ENCODE measurements at regions not wholly inside any gene's neighbourhood (a gene's known extent, or its start where the extent isn't known, plus 50 kb on each side); places are given as distances from the start of the nearest gene placed in this dataset.

GRCh38 chr12:25812295-25812694 lies 146.2 kb upstream of the RASSF8 start:
- Mint-ChIP-seq H3K27me3 (no peaks in the 10 kb centered on the region), H3K27ac (no peak overlapping the region), H3K9me3 (peaks cover 0 to 15% (median 2%) of the 10 kb centered on the region in 8 donors), H3K4me3 (no peak overlapping the region), H3K4me1 (peaks cover 0 to 3% (median 0%) of the 10 kb centered on the region in 4 donors), H3K36me3 (no peaks in the 10 kb centered on the region)
- Histone ChIP-seq H3K27me3 (ENCODE audit: insufficient read depth, low read length) (no peaks in the 10 kb centered on the region), H3K4me3 (ENCODE audit: low read length in 2 of 2) (no peak overlapping the region), H3K4me1 (ENCODE audit: insufficient read depth, low read length) (no peaks in the 10 kb centered on the region), H3K36me3 (ENCODE audit: insufficient read depth, low read length) (no peaks in the 10 kb centered on the region), H3K9me3 (ENCODE audit: control insufficient read depth in 1 of 2, low read length in 2 of 2) (no peaks in the 10 kb centered on the region), H3K27ac (ENCODE audit: low read depth, low read length) (no peak overlapping the region)
- CTCF ChIA-PET (ENCODE audit: partially characterized antibody): no interaction called here
- intact Hi-C loops (cut with micrococcal nuclease): no loop called here
- no peak for DNase-seq
- POLR2A ChIA-PET (ENCODE audit: partially characterized antibody): no interaction called here

- POLR2A ChIA-PET (ENCODE audit: partially characterized antibody): no interaction called here
- no peak for DNase-seq
- Mint-ChIP-seq H3K4me3 (no peak overlapping the region), H3K36me3 (no peaks in the 10 kb centered on the region), H3K27me3 (no peaks in the 10 kb centered on the region), H3K27ac (no peak overlapping the region), H3K9me3 (peaks cover 0 to 5% (median under 1%) of the 10 kb centered on the region in 8 donors), H3K4me1 (peaks cover 0 to 3% (median 0%) of the 10 kb centered on the region in 4 donors)
- no peaks in the 10 kb centered on the region for H3K27me3 ChIP-seq (ENCODE audit: insufficient read depth, low read length)
- H3K4me3 ChIP-seq (ENCODE audit: low read length in 2 of 2): no peak overlapping the region
- no peak overlapping the region for H3K27ac ChIP-seq (ENCODE audit: low read depth, low read length)
- H3K9me3 ChIP-seq (ENCODE audit: control insufficient read depth in 1 of 2, low read length in 2 of 2): no peaks in the 10 kb centered on the region
- CTCF ChIA-PET (ENCODE audit: partially characterized antibody): no interaction called here
- no peaks in the 10 kb centered on the region for H3K4me1 ChIP-seq (ENCODE audit: insufficient read depth, low read length)
- intact Hi-C loops (cut with micrococcal nuclease): no loop called here
- H3K36me3 ChIP-seq (ENCODE audit: insufficient read depth, low read length): no peaks in the 10 kb centered on the region
These were observed 144.6 kb upstream of the RASSF8 start for GRCh38 chr12:25813843-25814242.

- ChIA-PET POLR2A (ENCODE audit: partially characterized antibody) (no interaction called here), CTCF (ENCODE audit: partially characterized antibody) (no interaction called here)
- Mint-ChIP-seq H3K36me3 (no peaks in the 10 kb centered on the region), H3K4me3 (no peak overlapping the region), H3K9me3 (no peaks in the 10 kb centered on the region), H3K27me3 (peaks cover 0 to 2% of the 10 kb centered on the region in 2 donors), H3K4me1 (no peaks in the 10 kb centered on the region), H3K27ac (no peak overlapping the region)
- H3K27me3 ChIP-seq (ENCODE audit: insufficient read depth, low read length): no peaks in the 10 kb centered on the region
- no peaks in the 10 kb centered on the region for H3K36me3 ChIP-seq (ENCODE audit: insufficient read depth, low read length)
- H3K4me1 ChIP-seq (ENCODE audit: insufficient read depth, low read length): no peaks in the 10 kb centered on the region
- intact Hi-C loops (cut with micrococcal nuclease): no loop called here
- H3K27ac ChIP-seq (ENCODE audit: low read depth, low read length): no peak overlapping the region
- no peak for DNase-seq
- H3K9me3 ChIP-seq (ENCODE audit: control insufficient read depth in 1 of 2, low read length in 2 of 2): no peaks in the 10 kb centered on the region
- no peak overlapping the region for H3K4me3 ChIP-seq (ENCODE audit: low read length in 2 of 2)
These were observed 141.8 kb upstream of the RASSF8 start for GRCh38 chr12:25816637-25817036.

- intact Hi-C loops (cut with micrococcal nuclease): no loop called here
- no peaks in the 10 kb centered on the region for H3K36me3 Mint-ChIP-seq
- ChIA-PET POLR2A (ENCODE audit: partially characterized antibody) (no interaction called here), CTCF (ENCODE audit: partially characterized antibody) (no interaction called here)
- H3K27me3 Mint-ChIP-seq: peaks cover 0 to 2% of the 10 kb centered on the region in 2 donors
- H3K4me3 Mint-ChIP-seq: no peak overlapping the region
- no peak for DNase-seq
- H3K9me3 Mint-ChIP-seq: peaks cover 0 to 2% (median 0%) of the 10 kb centered on the region in 8 donors
- no peaks in the 10 kb centered on the region for H3K9me3 ChIP-seq (ENCODE audit: control insufficient read depth in 1 of 2, low read length in 2 of 2)
- H3K27me3 ChIP-seq (ENCODE audit: insufficient read depth, low read length): no peaks in the 10 kb centered on the region
- no peak overlapping the region for H3K4me3 ChIP-seq (ENCODE audit: low read length in 2 of 2)
- no peak overlapping the region for H3K27ac Mint-ChIP-seq
- no peaks in the 10 kb centered on the region for H3K4me1 Mint-ChIP-seq
- H3K27ac ChIP-seq (ENCODE audit: low read depth, low read length): no peak overlapping the region
- no peaks in the 10 kb centered on the region for H3K4me1 ChIP-seq (ENCODE audit: insufficient read depth, low read length)
- H3K36me3 ChIP-seq (ENCODE audit: insufficient read depth, low read length): no peaks in the 10 kb centered on the region
These were observed 141.3 kb upstream of the RASSF8 start for GRCh38 chr12:25817166-25817565.

GRCh38 chr12:25818596-25819390 lies 139.7 kb upstream of the RASSF8 start:
- POLR2A ChIA-PET (ENCODE audit: partially characterized antibody): no interaction called here
- Mint-ChIP-seq H3K4me3 (no peak overlapping the region), H3K9me3 (peaks cover 0 to 2% (median 0%) of the 10 kb centered on the region in 8 donors), H3K27me3 (peaks cover 0 to 2% of the 10 kb centered on the region in 2 donors), H3K27ac (no peak overlapping the region), H3K36me3 (no peaks in the 10 kb centered on the region), H3K4me1 (no peaks in the 10 kb centered on the region)
- no peaks in the 10 kb centered on the region for H3K27me3 ChIP-seq (ENCODE audit: insufficient read depth, low read length)
- H3K4me1 ChIP-seq (ENCODE audit: insufficient read depth, low read length): no peaks in the 10 kb centered on the region
- intact Hi-C loops (cut with micrococcal nuclease): no loop called here
- CTCF ChIA-PET (ENCODE audit: partially characterized antibody): no interaction called here
- H3K27ac ChIP-seq (ENCODE audit: low read depth, low read length): no peak overlapping the region
- H3K36me3 ChIP-seq (ENCODE audit: insufficient read depth, low read length): no peaks in the 10 kb centered on the region
- H3K9me3 ChIP-seq (ENCODE audit: control insufficient read depth in 1 of 2, low read length in 2 of 2): no peaks in the 10 kb centered on the region
- DNase-seq: no peak
- H3K4me3 ChIP-seq (ENCODE audit: low read length in 2 of 2): no peak overlapping the region

- intact Hi-C loops (cut with micrococcal nuclease): no loop called here
- no peaks in the 10 kb centered on the region for H3K4me1 Mint-ChIP-seq
These were observed 138.8 kb upstream of the RASSF8 start for GRCh38 chr12:25819691-25820090.

GRCh38 chr12:25822281-25822680 lies 136.2 kb upstream of the RASSF8 start:
- H3K9me3 ChIP-seq (ENCODE audit: control insufficient read depth in 1 of 2, low read length in 2 of 2): no peaks in the 10 kb centered on the region
- H3K4me3 Mint-ChIP-seq: no peak overlapping the region
- H3K9me3 Mint-ChIP-seq: peaks cover 0 to 2% (median 0%) of the 10 kb centered on the region in 8 donors
- POLR2A ChIA-PET (ENCODE audit: partially characterized antibody): no interaction called here
- no peak overlapping the region for H3K27ac Mint-ChIP-seq
- no peaks in the 10 kb centered on the region for H3K4me1 Mint-ChIP-seq
- H3K4me1 ChIP-seq (ENCODE audit: insufficient read depth, low read length): no peaks in the 10 kb centered on the region
- intact Hi-C loops (cut with micrococcal nuclease): no loop called here
- CTCF ChIA-PET (ENCODE audit: partially characterized antibody): no interaction called here
- DNase-seq: no peak
- no peaks in the 10 kb centered on the region for H3K36me3 Mint-ChIP-seq
- no peaks in the 10 kb centered on the region for H3K27me3 ChIP-seq (ENCODE audit: insufficient read depth, low read length)
- H3K4me3 ChIP-seq (ENCODE audit: low read length in 2 of 2): no peak overlapping the region
- no peaks in the 10 kb centered on the region for H3K36me3 ChIP-seq (ENCODE audit: insufficient read depth, low read length)
- H3K27me3 Mint-ChIP-seq: peaks cover 0 to 4% of the 10 kb centered on the region in 2 donors
- H3K27ac ChIP-seq (ENCODE audit: low read depth, low read length): no peak overlapping the region

More at GRCh38 chr12:25819691-25820090, 138.8 kb upstream of the RASSF8 start:
- peaks cover 0 to 2% of the 10 kb centered on the region in 2 donors for H3K27me3 Mint-ChIP-seq
- Histone ChIP-seq H3K27ac (ENCODE audit: low read depth, low read length) (no peak overlapping the region), H3K9me3 (ENCODE audit: control insufficient read depth in 1 of 2, low read length in 2 of 2) (no peaks in the 10 kb centered on the region), H3K4me3 (ENCODE audit: low read length in 2 of 2) (no peak overlapping the region), H3K36me3 (ENCODE audit: insufficient read depth, low read length) (no peaks in the 10 kb centered on the region), H3K27me3 (ENCODE audit: insufficient read depth, low read length) (no peaks in the 10 kb centered on the region), H3K4me1 (ENCODE audit: insufficient read depth, low read length) (no peaks in the 10 kb centered on the region)
- CTCF ChIA-PET (ENCODE audit: partially characterized antibody): no interaction called here
- no peak overlapping the region for H3K27ac Mint-ChIP-seq
- no peak overlapping the region for H3K4me3 Mint-ChIP-seq
- no peak for DNase-seq
- POLR2A ChIA-PET (ENCODE audit: partially characterized antibody): no interaction called here
- peaks cover 0 to 2% (median 0%) of the 10 kb centered on the region in 8 donors for H3K9me3 Mint-ChIP-seq
- no peaks in the 10 kb centered on the region for H3K36me3 Mint-ChIP-seq
